GM12878 (cell line): ENCODE measurements at regions not wholly inside any gene's neighbourhood (a gene's known extent, or its start where the extent isn't known, plus 50 kb on each side); places are given as distances from the start of the nearest gene placed in this dataset.

Experiments used
- CBX5 ChIP-seq: sonication (generic); IDR thresholded peaks from 2 replicates; pipeline ENCODE4 v1.6.1; 2016; ENCODE audit warnings: low read depth, moderate library complexity, mild to moderate bottlenecking, inconsistent platforms
- CHD2 ChIP-seq: IDR thresholded peaks from 2 replicates; pipeline ENCODE4 v1.6.1; 2011; ENCODE audit warnings: low read depth, low read length, improper control_type of control experiment, borderline replicate concordance
- CHD4 ChIP-seq: fragments of 200-600 bp; sonication (generic); IDR thresholded peaks from 2 replicates; pipeline ENCODE4 v1.6.1; 2016; ENCODE audit warnings: mild to moderate bottlenecking
- FOXK2 ChIP-seq: fragments of 450-650 bp; IDR thresholded peaks from 2 replicates; pipeline ENCODE4 v1.6.1; 2017; ENCODE audit warnings: mild to moderate bottlenecking, moderate library complexity
- FOXM1 ChIP-seq: IDR thresholded peaks from 2 replicates; pipeline ENCODE4 v1.6.1; 2012; ENCODE audit warnings: low read depth, mild to moderate bottlenecking, inconsistent platforms, low read length, moderate library complexity
- NFYA ChIP-seq: IDR thresholded peaks from 2 replicates; pipeline ENCODE4 v1.6.1; 2011; ENCODE audit warnings: low read depth, mild to moderate bottlenecking, low read length, improper control_type of control experiment, borderline replicate concordance
- NR2F1 ChIP-seq: fragments of 450-650 bp; conservative IDR thresholded peaks from 2 replicates; pipeline ENCODE4 v1.6.1; 2017; ENCODE audit warnings: mild to moderate bottlenecking
- PAX8 ChIP-seq: fragments of 450-650 bp; IDR thresholded peaks from 2 replicates; pipeline ENCODE4 v1.6.1; 2017; ENCODE audit warnings: mild to moderate bottlenecking, moderate library complexity
- PRDM15 ChIP-seq: fragments of 450-650 bp; formaldehyde crosslinking; IDR thresholded peaks from 2 replicates; pipeline ENCODE4 v1.4.0; 2020; ENCODE audit warnings: mild to moderate bottlenecking, moderate library complexity
- RB1 ChIP-seq: fragments of 450-650 bp; formaldehyde crosslinking; IDR thresholded peaks from 2 replicates; pipeline ENCODE4 v1.6.1; 2017; ENCODE audit warnings: mild to moderate bottlenecking, borderline replicate concordance
- RCOR1 ChIP-seq: conservative IDR thresholded peaks from 2 replicates; pipeline ENCODE4 v1.6.1; 2012; ENCODE audit warnings: low read depth, low read length, improper control_type of control experiment
- SP1 ChIP-seq: IDR thresholded peaks from one replicate; pipeline ENCODE4 v1.6.1; 2011; ENCODE audit warnings: low read depth, low read length
- TARDBP ChIP-seq: IDR thresholded peaks from 2 replicates; pipeline ENCODE4 v1.6.1; 2016; ENCODE audit warnings: borderline replicate concordance
- TCF12 ChIP-seq: IDR thresholded peaks from 2 replicates; pipeline ENCODE4 v1.6.1; 2011; ENCODE audit warnings: low read depth, mild to moderate bottlenecking, low read length
- TCF3 ChIP-seq: IDR thresholded peaks from 2 replicates; pipeline ENCODE4 v1.6.1; 2012; ENCODE audit warnings: low read depth, mild to moderate bottlenecking, low read length, borderline replicate concordance; ENCODE audit not compliant: insufficient read depth
- ZNF274 ChIP-seq: IDR thresholded peaks from one replicate; pipeline ENCODE4 v1.8.0; 2011; ENCODE audit not compliant: insufficient read length, insufficient read depth
- ZSCAN29 ChIP-seq: fragments of 450-650 bp; IDR thresholded peaks from 2 replicates; pipeline ENCODE4 v1.6.1; 2017; ENCODE audit warnings: mild to moderate bottlenecking, moderate library complexity
- TF ChIP-seq, protein P1 (sequence below): fragments of 450-650 bp; IDR thresholded peaks from 2 replicates; pipeline ENCODE4 v1.6.1; 2016; ENCODE audit warnings: mild to moderate bottlenecking
- TF ChIP-seq, protein P2 (sequence below): IDR thresholded peaks from 2 replicates; pipeline ENCODE4 v1.6.1; 2012; ENCODE audit warnings: improper control_type of control experiment, low read depth, low read length; ENCODE audit not compliant: insufficient replicate concordance

GRCh38 chr10:76624470-76624869, 1013.1 kb downstream of the KCNMA1 start (continued):
- no peak for TF ChIP-seq TCF3
- TF ChIP-seq ZSCAN29: no peak
- TF ChIP-seq FOXM1: 0 out of 2 replicates have a peak, but pooled peaks have one; percentile 45
- no peak for TF ChIP-seq CHD4
- TF ChIP-seq, protein P1, sequence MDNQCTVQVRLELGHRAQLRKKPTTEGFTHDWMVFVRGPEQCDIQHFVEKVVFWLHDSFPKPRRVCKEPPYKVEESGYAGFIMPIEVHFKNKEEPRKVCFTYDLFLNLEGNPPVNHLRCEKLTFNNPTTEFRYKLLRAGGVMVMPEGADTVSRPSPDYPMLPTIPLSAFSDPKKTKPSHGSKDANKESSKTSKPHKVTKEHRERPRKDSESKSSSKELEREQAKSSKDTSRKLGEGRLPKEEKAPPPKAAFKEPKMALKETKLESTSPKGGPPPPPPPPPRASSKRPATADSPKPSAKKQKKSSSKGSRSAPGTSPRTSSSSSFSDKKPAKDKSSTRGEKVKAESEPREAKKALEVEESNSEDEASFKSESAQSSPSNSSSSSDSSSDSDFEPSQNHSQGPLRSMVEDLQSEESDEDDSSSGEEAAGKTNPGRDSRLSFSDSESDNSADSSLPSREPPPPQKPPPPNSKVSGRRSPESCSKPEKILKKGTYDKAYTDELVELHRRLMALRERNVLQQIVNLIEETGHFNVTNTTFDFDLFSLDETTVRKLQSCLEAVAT: no peak
- no peak for TF ChIP-seq NFYA
- no peak for TF ChIP-seq RB1
- TF ChIP-seq TARDBP: no peak
- no peak for TF ChIP-seq RCOR1
- no peak for TF ChIP-seq PAX8
- TF ChIP-seq CBX5: no peak
- no peak for TF ChIP-seq ZNF274
- no peak for TF ChIP-seq FOXK2
- TF ChIP-seq, protein P2, sequence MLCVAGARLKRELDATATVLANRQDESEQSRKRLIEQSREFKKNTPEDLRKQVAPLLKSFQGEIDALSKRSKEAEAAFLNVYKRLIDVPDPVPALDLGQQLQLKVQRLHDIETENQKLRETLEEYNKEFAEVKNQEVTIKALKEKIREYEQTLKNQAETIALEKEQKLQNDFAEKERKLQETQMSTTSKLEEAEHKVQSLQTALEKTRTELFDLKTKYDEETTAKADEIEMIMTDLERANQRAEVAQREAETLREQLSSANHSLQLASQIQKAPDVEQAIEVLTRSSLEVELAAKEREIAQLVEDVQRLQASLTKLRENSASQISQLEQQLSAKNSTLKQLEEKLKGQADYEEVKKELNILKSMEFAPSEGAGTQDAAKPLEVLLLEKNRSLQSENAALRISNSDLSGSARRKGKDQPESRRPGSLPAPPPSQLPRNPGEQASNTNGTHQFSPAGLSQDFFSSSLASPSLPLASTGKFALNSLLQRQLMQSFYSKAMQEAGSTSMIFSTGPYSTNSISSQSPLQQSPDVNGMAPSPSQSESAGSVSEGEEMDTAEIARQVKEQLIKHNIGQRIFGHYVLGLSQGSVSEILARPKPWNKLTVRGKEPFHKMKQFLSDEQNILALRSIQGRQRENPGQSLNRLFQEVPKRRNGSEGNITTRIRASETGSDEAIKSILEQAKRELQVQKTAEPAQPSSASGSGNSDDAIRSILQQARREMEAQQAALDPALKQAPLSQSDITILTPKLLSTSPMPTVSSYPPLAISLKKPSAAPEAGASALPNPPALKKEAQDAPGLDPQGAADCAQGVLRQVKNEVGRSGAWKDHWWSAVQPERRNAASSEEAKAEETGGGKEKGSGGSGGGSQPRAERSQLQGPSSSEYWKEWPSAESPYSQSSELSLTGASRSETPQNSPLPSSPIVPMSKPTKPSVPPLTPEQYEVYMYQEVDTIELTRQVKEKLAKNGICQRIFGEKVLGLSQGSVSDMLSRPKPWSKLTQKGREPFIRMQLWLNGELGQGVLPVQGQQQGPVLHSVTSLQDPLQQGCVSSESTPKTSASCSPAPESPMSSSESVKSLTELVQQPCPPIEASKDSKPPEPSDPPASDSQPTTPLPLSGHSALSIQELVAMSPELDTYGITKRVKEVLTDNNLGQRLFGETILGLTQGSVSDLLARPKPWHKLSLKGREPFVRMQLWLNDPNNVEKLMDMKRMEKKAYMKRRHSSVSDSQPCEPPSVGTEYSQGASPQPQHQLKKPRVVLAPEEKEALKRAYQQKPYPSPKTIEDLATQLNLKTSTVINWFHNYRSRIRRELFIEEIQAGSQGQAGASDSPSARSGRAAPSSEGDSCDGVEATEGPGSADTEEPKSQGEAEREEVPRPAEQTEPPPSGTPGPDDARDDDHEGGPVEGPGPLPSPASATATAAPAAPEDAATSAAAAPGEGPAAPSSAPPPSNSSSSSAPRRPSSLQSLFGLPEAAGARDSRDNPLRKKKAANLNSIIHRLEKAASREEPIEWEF: no peak
- TF ChIP-seq SP1: no peak
- TF ChIP-seq NR2F1: peak; percentile 62; the same call in 1 of the 2 replicates
- TF ChIP-seq CHD2: no peak
- TF ChIP-seq PRDM15: no peak
- TF ChIP-seq TCF12: no peak
